Astrocyte (in vitro differentiated cells and primary cell): ENCODE measurements at regions not wholly inside any gene's neighbourhood (a gene's known extent, or its start where the extent isn't known, plus 50 kb on each side); places are given as distances from the start of the nearest gene placed in this dataset.

ENCODE experiments used
- CTCF ChIP-seq: IDR thresholded peaks from 2 replicates; pipeline ENCODE4 v1.5.1; 2011; ENCODE audit warnings: low read depth, mild to moderate bottlenecking, inconsistent platforms, low read length, moderate library complexity; ENCODE audit not compliant: insufficient read depth
- EZH2 ChIP-seq: IDR thresholded peaks from 2 replicates; pipeline ENCODE4 v1.6.1; 2012; ENCODE audit warnings: mild to moderate bottlenecking, low read length, inconsistent platforms; ENCODE audit not compliant: insufficient read depth

GRCh38 chr4:188735082-188735481 lies 595.8 kb downstream of the TRIML1 start:
- TF ChIP-seq CTCF (no peak), EZH2 (no peak)
